OCI-LY7 (cell line): ENCODE measurements at regions not wholly inside any gene's neighbourhood (a gene's known extent, or its start where the extent isn't known, plus 50 kb on each side); places are given as distances from the start of the nearest gene placed in this dataset.

Experiments used
- BruUV-seq: library from RNA; stranded (reverse); fragments of 400-500 nt; replicated peaks from 2 replicates; lab custom pipeline; 2021; lab: Mats Ljungman, UMichigan
- CTCF ChIA-PET: fragments of 300-600 bp; sonication (Branson Sonifier 250); formaldehyde crosslinking; loops from one replicate; lab custom pipeline; 2022; ENCODE audit warnings: antibody characterized with exemption; ENCODE audit not compliant: unreplicated experiment; lab: Charles Lee
- POLR2A ChIA-PET: fragments of 300-600 bp; sonication (Branson Sonifier 250); formaldehyde crosslinking; loops from one replicate; lab custom pipeline; 2022; ENCODE audit warnings: antibody characterized with exemption; lab: Charles Lee
- DNase-seq: peaks from one replicate; pipeline ENCODE4 v3.0.0-alpha.2; 2015; ENCODE audit warnings: low spot score
- H2AFZ ChIP-seq: fragments of 200-600 bp; sonication (generic), shearing (Covaris generic); 2 replicates; pipeline ENCODE4 v1.6.1; 2014; ENCODE audit warnings: mild to moderate bottlenecking, antibody characterized with exemption, low read length, moderate library complexity
- H3K27ac ChIP-seq: fragments of 200-600 bp; sonication (generic); 2 replicates; pipeline ENCODE4 v1.5.1; 2014; ENCODE audit warnings: mixed run types, low read depth, mild to moderate bottlenecking, moderate library complexity, low read length, inconsistent platforms; ENCODE audit not compliant: poor library complexity, severe bottlenecking
- H3K36me3 ChIP-seq: fragments of 200-600 bp; sonication (generic); 2 replicates; pipeline ENCODE4 v1.6.1; 2014; ENCODE audit warnings: mild to moderate bottlenecking, antibody characterized with exemption, low read length, moderate library complexity, mixed read lengths; ENCODE audit not compliant: insufficient read depth
- H3K4me1 ChIP-seq: fragments of 200-600 bp; sonication (generic); 2 replicates; pipeline ENCODE4 v1.5.1; 2014; ENCODE audit warnings: mild to moderate bottlenecking, low read length; ENCODE audit not compliant: insufficient read depth, poor library complexity, severe bottlenecking
- H3K4me2 ChIP-seq: fragments of 200-600 bp; sonication (generic); 2 replicates; pipeline ENCODE4 v1.6.1; 2014; ENCODE audit warnings: mild to moderate bottlenecking, low read length
- H3K4me3 ChIP-seq: fragments of 200-600 bp; sonication (generic); 2 replicates; pipeline ENCODE4 v1.5.1; 2014; ENCODE audit warnings: mild to moderate bottlenecking, low read depth, low read length; ENCODE audit not compliant: poor library complexity, severe bottlenecking
- H3K79me2 ChIP-seq: fragments of 200-600 bp; sonication (generic); 2 replicates; pipeline ENCODE4 v1.6.1; 2016; ENCODE audit warnings: low read depth, mild to moderate bottlenecking, low read length, moderate library complexity, mixed read lengths; ENCODE audit not compliant: insufficient read depth
- H3K9me2 ChIP-seq: fragments of 200-600 bp; sonication (generic); 2 replicates; pipeline ENCODE4 v1.6.1; 2016; ENCODE audit warnings: mild to moderate bottlenecking, low read length, mixed read lengths; ENCODE audit not compliant: insufficient read depth
- H3K9me3 ChIP-seq: fragments of 200-600 bp; sonication (generic); 2 replicates; pipeline ENCODE4 v1.6.1; 2014; ENCODE audit warnings: mild to moderate bottlenecking, mixed run types, low read length, mixed read lengths
- H4K20me1 ChIP-seq: fragments of 200-600 bp; sonication (generic); 2 replicates; pipeline ENCODE4 v1.6.1; 2014; ENCODE audit warnings: mild to moderate bottlenecking, antibody characterized with exemption, low read length, moderate library complexity, mixed read lengths; ENCODE audit not compliant: insufficient read depth
- EZH2phosphoT487 ChIP-seq: fragments of 200-600 bp; sonication (generic); IDR thresholded peaks from 2 replicates; pipeline ENCODE4 v1.6.1; 2018; ENCODE audit warnings: low read depth, borderline replicate concordance, mild to moderate bottlenecking, mixed run types, antibody characterized with exemption, low read length, moderate library complexity, mixed read lengths
- intact Hi-C: fragments of 100-400 bp; cut with micrococcal nuclease; formaldehyde crosslinking; loops from one replicate; pipeline ENCODE4 v1.10.0; 2022; ENCODE audit not compliant: unreplicated experiment
- TF ChIP-seq, protein P1 (sequence below): fragments of 200-600 bp; sonication (generic); conservative IDR thresholded peaks from 2 replicates; pipeline ENCODE4 v1.5.1; 2014; ENCODE audit warnings: mild to moderate bottlenecking, antibody characterized with exemption, low read length, moderate library complexity, mixed read lengths

DNA sequence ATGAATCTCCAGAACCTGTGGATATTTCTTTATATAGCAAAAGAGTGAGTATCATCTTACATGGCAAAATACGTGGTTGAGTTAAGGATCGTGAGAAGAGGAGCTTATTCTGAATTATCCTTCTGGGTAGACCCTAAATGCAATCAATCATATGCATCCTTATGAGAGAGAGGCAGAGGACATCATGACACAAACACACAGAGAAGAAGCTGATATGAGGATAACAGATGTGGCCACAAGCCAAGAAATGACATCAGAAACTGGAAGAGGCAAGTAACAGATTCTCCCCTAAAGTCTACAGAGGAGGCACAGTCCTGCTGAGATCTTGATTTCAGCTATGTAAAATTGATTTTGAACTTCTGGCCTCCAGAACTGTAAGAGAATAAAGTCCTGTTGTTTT lies 730.2 kb upstream of the ZNF804A start:
- CTCF ChIA-PET: no interaction called here
- H3K27ac ChIP-seq: no peak overlapping the region
- no peaks in the 10 kb centered on the region for H3K36me3 ChIP-seq
- H3K9me2 ChIP-seq: no peaks in the 10 kb centered on the region
- TF ChIP-seq EZH2phosphoT487: no peak
- TF ChIP-seq, protein P1, sequence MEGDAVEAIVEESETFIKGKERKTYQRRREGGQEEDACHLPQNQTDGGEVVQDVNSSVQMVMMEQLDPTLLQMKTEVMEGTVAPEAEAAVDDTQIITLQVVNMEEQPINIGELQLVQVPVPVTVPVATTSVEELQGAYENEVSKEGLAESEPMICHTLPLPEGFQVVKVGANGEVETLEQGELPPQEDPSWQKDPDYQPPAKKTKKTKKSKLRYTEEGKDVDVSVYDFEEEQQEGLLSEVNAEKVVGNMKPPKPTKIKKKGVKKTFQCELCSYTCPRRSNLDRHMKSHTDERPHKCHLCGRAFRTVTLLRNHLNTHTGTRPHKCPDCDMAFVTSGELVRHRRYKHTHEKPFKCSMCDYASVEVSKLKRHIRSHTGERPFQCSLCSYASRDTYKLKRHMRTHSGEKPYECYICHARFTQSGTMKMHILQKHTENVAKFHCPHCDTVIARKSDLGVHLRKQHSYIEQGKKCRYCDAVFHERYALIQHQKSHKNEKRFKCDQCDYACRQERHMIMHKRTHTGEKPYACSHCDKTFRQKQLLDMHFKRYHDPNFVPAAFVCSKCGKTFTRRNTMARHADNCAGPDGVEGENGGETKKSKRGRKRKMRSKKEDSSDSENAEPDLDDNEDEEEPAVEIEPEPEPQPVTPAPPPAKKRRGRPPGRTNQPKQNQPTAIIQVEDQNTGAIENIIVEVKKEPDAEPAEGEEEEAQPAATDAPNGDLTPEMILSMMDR: no peak
- H3K9me3 ChIP-seq: no peaks in the 10 kb centered on the region
- no peaks in the 10 kb centered on the region for H3K4me1 ChIP-seq
- no peaks in the 10 kb centered on the region for H4K20me1 ChIP-seq
- no peak overlapping the region for H3K4me2 ChIP-seq
- no peak overlapping the region for H2AFZ ChIP-seq
- no TSS peak for BruUV-seq
- H3K79me2 ChIP-seq: no peaks in the 10 kb centered on the region
- POLR2A ChIA-PET: interaction anchor here (0.6 to 1.0 kb wide), 2 partner anchors 15 to 1197 kb away, joined by 3 to 5 read pairs; no protein-coding TSS in a partner anchor
- no peak for DNase-seq
- no peak overlapping the region for H3K4me3 ChIP-seq
- intact Hi-C loops: no loop called here

DNA sequence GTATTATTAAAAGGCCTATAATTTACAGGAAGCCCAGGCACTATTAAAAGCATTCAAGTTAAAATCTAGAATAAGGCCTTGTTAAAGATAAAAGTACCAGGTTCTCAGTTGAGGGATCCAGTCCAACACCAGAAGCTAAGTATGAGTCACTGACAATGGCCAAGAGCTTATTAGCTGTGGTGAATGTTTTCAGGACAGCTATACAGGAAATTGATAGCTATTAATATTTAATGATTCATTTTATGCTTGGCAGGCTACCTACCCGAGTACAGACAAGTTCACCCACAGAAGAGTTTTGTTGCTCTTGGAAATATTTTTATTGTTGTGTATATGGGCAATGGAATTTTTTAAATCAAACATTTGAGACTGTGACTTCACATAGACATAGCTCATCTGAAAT lies 729.6 kb upstream of the ZNF804A start:
- Histone ChIP-seq H2AFZ (no peak overlapping the region), H3K79me2 (no peaks in the 10 kb centered on the region), H3K4me3 (no peak overlapping the region), H3K9me3 (no peaks in the 10 kb centered on the region), H3K36me3 (no peaks in the 10 kb centered on the region), H3K4me2 (no peak overlapping the region), H3K27ac (no peak overlapping the region), H4K20me1 (no peaks in the 10 kb centered on the region), H3K9me2 (no peaks in the 10 kb centered on the region), H3K4me1 (no peaks in the 10 kb centered on the region)
- CTCF ChIA-PET: no interaction called here
- no peak for TF ChIP-seq EZH2phosphoT487
- TF ChIP-seq, protein P1: no peak
- no peak for DNase-seq
- intact Hi-C loops: no loop called here
- BruUV-seq: no TSS peak
- POLR2A ChIA-PET: interaction anchor here (1.0 kb wide), 1 partner anchor 14 kb away, joined by 3 read pairs; no protein-coding TSS in a partner anchor

DNA sequence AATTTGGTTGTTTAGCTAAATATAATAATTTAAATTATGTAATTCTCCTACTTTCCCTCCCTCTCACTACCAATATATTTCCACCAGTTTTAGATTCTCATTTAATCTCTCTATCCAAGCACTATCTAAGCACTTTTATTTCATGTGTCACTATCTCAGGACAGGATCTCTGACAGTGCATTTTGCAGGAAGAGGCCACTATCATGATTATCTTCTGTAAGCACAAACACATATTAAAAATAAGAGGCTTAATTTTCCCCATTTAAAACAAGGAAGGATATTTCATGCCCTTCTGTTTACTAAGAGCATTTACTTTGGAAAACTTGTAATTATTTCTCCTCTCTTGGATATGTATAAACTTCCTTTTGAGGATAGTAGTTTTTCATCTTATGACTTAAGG lies 726.2 kb upstream of the ZNF804A start:
- no peak overlapping the region for H3K27ac ChIP-seq
- CTCF ChIA-PET: no interaction called here
- DNase-seq: no peak

More for the DNA sequence above, 726.2 kb upstream of the ZNF804A start:
- no peaks in the 10 kb centered on the region for H3K79me2 ChIP-seq
- H3K4me1 ChIP-seq: no peaks in the 10 kb centered on the region
- no peak overlapping the region for H3K4me3 ChIP-seq
- no peaks in the 10 kb centered on the region for H4K20me1 ChIP-seq
- H3K36me3 ChIP-seq: no peaks in the 10 kb centered on the region
- no TSS peak for BruUV-seq
- no peaks in the 10 kb centered on the region for H3K9me2 ChIP-seq
- no peak overlapping the region for H3K4me2 ChIP-seq
- POLR2A ChIA-PET: interaction anchor here (0.6 kb wide), 1 partner anchor 237 kb away, joined by 4 read pairs; no protein-coding TSS in a partner anchor
- no peak overlapping the region for H2AFZ ChIP-seq
- TF ChIP-seq, protein P1: no peak
- no peak for TF ChIP-seq EZH2phosphoT487
- no peaks in the 10 kb centered on the region for H3K9me3 ChIP-seq
- intact Hi-C loops: no loop called here
